ENCODE measurements at regions not wholly inside any gene's neighbourhood (a gene's known extent, or its start where the extent isn't known, plus 50 kb on each side); places are given as distances from the start of the nearest gene placed in this dataset.
"Not testable (repeated sequence)": the region's sequence is repeated elsewhere in the genome, so short reads cannot be mapped to it uniquely, and the experiment has no call there.

GRCh38 chr4:137890812-137891211, 351.3 kb downstream of the SLC7A11 start:
- ATAC-seq (no peak), DNase-seq (no peak)
- H3K4me3 ChIP-seq (ENCODE audit: low read length): no peak overlapping the region
- POLR2A ChIA-PET: no interaction called here
- H3K4me3 Mint-ChIP-seq: no peak overlapping the region
- no peak overlapping the region for H3K27ac Mint-ChIP-seq
- H3K27me3 Mint-ChIP-seq: no peaks in the 10 kb centered on the region
- H3K36me3 ChIP-seq (ENCODE audit: control insufficient read depth in 2 of 3, insufficient read depth in 3 of 3, low read length in 3 of 3): no peaks in the 10 kb centered on the region
- peaks cover 0 to 1% (median 0%) of the 10 kb centered on the region in 7 donors for H3K4me1 Mint-ChIP-seq
- H3K9me3 ChIP-seq (ENCODE audit: control insufficient read depth in 2 of 3, low read length in 3 of 3): no peaks in the 10 kb centered on the region
- no peak overlapping the region for H3K27ac ChIP-seq (ENCODE audit: low read depth, low read length)
- peaks cover 0 to 6% (median 3%) of the 10 kb centered on the region in 11 donors for H3K9me3 Mint-ChIP-seq
- no peaks in the 10 kb centered on the region for H3K27me3 ChIP-seq (ENCODE audit: control insufficient read depth in 2 of 2, insufficient read depth in 2 of 2, low read length in 2 of 2)
- CTCF ChIA-PET: no interaction called here
- H3K36me3 Mint-ChIP-seq: no peaks in the 10 kb centered on the region
- intact Hi-C loops (cut with micrococcal nuclease): no loop called here
- no peaks in the 10 kb centered on the region for H3K4me1 ChIP-seq (ENCODE audit: control insufficient read depth in 2 of 2, insufficient read depth in 2 of 2, low read length in 2 of 2)

GRCh38 chr4:137881641-137882040, 349.3 kb upstream of the PCDH18 start:
- ChIA-PET POLR2A (no interaction called here), CTCF (no interaction called here)
- H3K27me3 ChIP-seq (ENCODE audit: control insufficient read depth in 2 of 2, insufficient read depth in 2 of 2, low read length in 2 of 2): no peaks in the 10 kb centered on the region
- Mint-ChIP-seq H3K9me3 (peaks cover 0 to 13% (median 2%) of the 10 kb centered on the region in 11 donors), H3K36me3 (no peaks in the 10 kb centered on the region), H3K27ac (no peak overlapping the region), H3K27me3 (no peaks in the 10 kb centered on the region), H3K4me3 (no peak overlapping the region), H3K4me1 (peaks cover 0 to 1% (median 0%) of the 10 kb centered on the region in 7 donors)
- no peak overlapping the region for H3K27ac ChIP-seq (ENCODE audit: low read depth, low read length)
- ATAC-seq: no peak
- H3K9me3 ChIP-seq (ENCODE audit: control insufficient read depth in 2 of 3, low read length in 3 of 3): no peaks in the 10 kb centered on the region
- intact Hi-C loops (cut with micrococcal nuclease): loop anchor here in 1 of 2 donors (10.0 kb wide), 1 partner anchor 1877 kb away; no protein-coding TSS in a partner anchor
- no peak for DNase-seq
- H3K36me3 ChIP-seq (ENCODE audit: control insufficient read depth in 2 of 3, insufficient read depth in 3 of 3, low read length in 3 of 3): no peaks in the 10 kb centered on the region
- no peaks in the 10 kb centered on the region for H3K4me1 ChIP-seq (ENCODE audit: control insufficient read depth in 2 of 2, insufficient read depth in 2 of 2, low read length in 2 of 2)
- no peak overlapping the region for H3K4me3 ChIP-seq (ENCODE audit: low read length)

DNA sequence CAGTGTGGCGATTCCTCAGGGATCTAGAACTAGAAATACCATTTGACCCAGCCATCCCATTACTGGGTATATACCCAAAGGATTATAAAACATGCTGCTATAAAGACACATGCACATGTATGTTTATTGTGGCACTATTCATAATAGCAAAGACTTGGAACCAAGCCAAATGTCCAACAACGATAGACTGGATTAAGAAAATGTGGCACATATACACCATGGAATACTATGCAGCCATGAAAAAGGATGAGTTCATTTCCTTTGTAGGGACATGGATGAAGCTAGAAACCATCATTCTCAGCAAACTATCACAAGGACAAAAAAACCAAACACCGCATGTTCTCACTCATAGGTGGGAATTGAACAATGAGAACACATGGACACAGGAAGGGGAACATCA, 335.8 kb upstream of the PCDH18 start:
- H3K27ac ChIP-seq (ENCODE audit: low read depth, low read length); ATAC-seq; H3K4me3 Mint-ChIP-seq; H3K36me3 Mint-ChIP-seq; H3K27me3 Mint-ChIP-seq; H3K4me3 ChIP-seq (ENCODE audit: low read length); CTCF ChIA-PET; POLR2A ChIA-PET; H3K27ac Mint-ChIP-seq; H3K27me3 ChIP-seq (ENCODE audit: control insufficient read depth in 2 of 2, insufficient read depth in 2 of 2, low read length in 2 of 2); H3K36me3 ChIP-seq (ENCODE audit: control insufficient read depth in 2 of 3, insufficient read depth in 3 of 3, low read length in 3 of 3); intact Hi-C loops (cut with micrococcal nuclease); H3K9me3 ChIP-seq (ENCODE audit: control insufficient read depth in 2 of 3, low read length in 3 of 3); H3K4me1 Mint-ChIP-seq; DNase-seq; H3K4me1 ChIP-seq (ENCODE audit: control insufficient read depth in 2 of 2, insufficient read depth in 2 of 2, low read length in 2 of 2): not testable (repeated sequence)
- peaks cover 0 to 13% (median 2%) of the 10 kb centered on the region in 11 donors for H3K9me3 Mint-ChIP-seq

DNA sequence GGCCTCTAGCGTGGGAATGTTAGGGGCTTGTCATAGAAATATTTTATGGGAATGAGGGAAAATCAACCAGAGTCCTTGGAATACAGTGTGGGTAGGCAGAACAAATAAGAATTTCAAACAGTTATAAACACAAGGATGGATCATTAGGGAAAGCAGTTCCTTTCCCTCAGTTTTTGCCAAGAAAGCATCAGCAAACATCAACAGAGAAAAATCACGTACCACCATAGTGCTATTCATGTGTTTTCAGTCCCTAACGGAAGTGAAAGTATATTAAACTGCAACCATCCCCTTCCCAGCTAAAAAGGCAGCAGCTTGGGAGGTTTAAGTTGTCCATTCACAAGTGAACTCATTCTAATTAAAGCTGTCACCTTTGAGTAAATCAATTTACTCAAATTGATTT, 334.4 kb upstream of the PCDH18 start:
- H3K4me3 ChIP-seq (ENCODE audit: low read length): no peak overlapping the region
- H3K4me1 Mint-ChIP-seq: no peaks in the 10 kb centered on the region
- no peak overlapping the region for H3K27ac ChIP-seq (ENCODE audit: low read depth, low read length)
- H3K9me3 ChIP-seq (ENCODE audit: control insufficient read depth in 2 of 3, low read length in 3 of 3): no peaks in the 10 kb centered on the region
- CTCF ChIA-PET: no interaction called here
- POLR2A ChIA-PET: no interaction called here
- ATAC-seq (no peak), DNase-seq (no peak)
- H3K4me3 Mint-ChIP-seq: no peak overlapping the region
- no peaks in the 10 kb centered on the region for H3K36me3 Mint-ChIP-seq
- H3K27ac Mint-ChIP-seq: no peak overlapping the region
- no peaks in the 10 kb centered on the region for H3K27me3 ChIP-seq (ENCODE audit: control insufficient read depth in 2 of 2, insufficient read depth in 2 of 2, low read length in 2 of 2)
- H3K9me3 Mint-ChIP-seq: peaks cover 0 to 13% (median 2%) of the 10 kb centered on the region in 11 donors
- H3K36me3 ChIP-seq (ENCODE audit: control insufficient read depth in 2 of 3, insufficient read depth in 3 of 3, low read length in 3 of 3): no peaks in the 10 kb centered on the region
- no peaks in the 10 kb centered on the region for H3K4me1 ChIP-seq (ENCODE audit: control insufficient read depth in 2 of 2, insufficient read depth in 2 of 2, low read length in 2 of 2)
- intact Hi-C loops (cut with micrococcal nuclease): no loop called here
- H3K27me3 Mint-ChIP-seq: no peaks in the 10 kb centered on the region

DNA sequence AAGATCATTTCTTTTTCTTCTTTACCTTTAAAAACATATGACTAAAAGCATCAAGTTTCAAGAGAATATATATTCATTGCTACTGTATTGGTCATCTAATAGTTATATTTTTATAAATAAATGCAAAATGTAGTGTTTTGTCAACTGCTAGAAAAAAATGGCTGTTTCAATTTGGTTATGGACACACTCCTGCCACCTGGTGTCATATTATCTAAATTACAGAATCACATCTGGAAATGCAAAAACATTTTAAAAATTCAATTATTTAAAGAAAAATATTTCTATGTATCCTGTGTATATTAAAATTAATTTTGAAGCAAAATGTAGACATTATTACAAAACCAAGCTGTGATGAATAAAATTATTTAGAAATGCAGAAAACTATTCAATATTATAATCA, 329.4 kb upstream of the PCDH18 start:
- Mint-ChIP-seq H3K4me3 (no peak overlapping the region), H3K27ac (no peak overlapping the region), H3K36me3 (no peaks in the 10 kb centered on the region), H3K9me3 (peaks cover 0 to 6% (median 0%) of the 10 kb centered on the region in 11 donors), H3K27me3 (no peaks in the 10 kb centered on the region), H3K4me1 (no peaks in the 10 kb centered on the region)
- DNase-seq (no peak), ATAC-seq (no peak)
- Histone ChIP-seq H3K4me3 (ENCODE audit: low read length) (no peak overlapping the region), H3K27ac (ENCODE audit: low read depth, low read length) (no peak overlapping the region), H3K4me1 (ENCODE audit: control insufficient read depth in 2 of 2, insufficient read depth in 2 of 2, low read length in 2 of 2) (no peaks in the 10 kb centered on the region), H3K36me3 (ENCODE audit: control insufficient read depth in 2 of 3, insufficient read depth in 3 of 3, low read length in 3 of 3) (no peaks in the 10 kb centered on the region), H3K27me3 (ENCODE audit: control insufficient read depth in 2 of 2, insufficient read depth in 2 of 2, low read length in 2 of 2) (no peaks in the 10 kb centered on the region), H3K9me3 (ENCODE audit: control insufficient read depth in 2 of 3, low read length in 3 of 3) (no peaks in the 10 kb centered on the region)
- POLR2A ChIA-PET: no interaction called here
- intact Hi-C loops (cut with micrococcal nuclease): loop anchor here in 1 of 2 donors (5.0 kb wide), 1 partner anchor 739 kb away; no protein-coding TSS in a partner anchor
- CTCF ChIA-PET: no interaction called here

DNA sequence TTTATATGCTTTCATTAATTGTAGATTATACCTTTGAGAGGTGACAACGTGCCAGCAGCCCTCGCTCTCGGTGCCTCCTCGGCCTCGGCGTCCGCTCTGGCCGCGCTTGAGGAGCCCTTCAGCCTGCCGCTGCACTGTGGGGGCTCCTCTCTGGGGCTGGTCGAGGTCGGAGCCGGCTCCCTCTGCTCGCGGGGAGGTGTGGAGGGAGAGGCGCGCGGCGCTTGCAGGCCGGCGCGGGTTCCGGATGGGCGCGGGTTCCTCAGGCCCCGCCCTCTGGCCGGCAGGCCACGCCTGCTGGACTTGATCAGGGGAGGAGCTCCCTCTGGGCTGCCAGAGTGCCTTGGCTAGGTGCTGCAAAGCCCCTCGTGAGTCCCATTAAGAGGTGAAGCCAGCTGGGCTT, 321.1 kb upstream of the PCDH18 start:
- CTCF ChIA-PET: no interaction called here
- Mint-ChIP-seq H3K4me1 (no peaks in the 10 kb centered on the region), H3K4me3 (no peak overlapping the region), H3K9me3 (peaks cover 0 to 27% (median 6%) of the 10 kb centered on the region in 11 donors), H3K36me3 (no peaks in the 10 kb centered on the region), H3K27ac (no peak overlapping the region), H3K27me3 (no peaks in the 10 kb centered on the region)
- DNase-seq (no peak), ATAC-seq (no peak)
- H3K4me3 ChIP-seq (ENCODE audit: low read length): no peak overlapping the region
- no peaks in the 10 kb centered on the region for H3K27me3 ChIP-seq (ENCODE audit: control insufficient read depth in 2 of 2, insufficient read depth in 2 of 2, low read length in 2 of 2)
- POLR2A ChIA-PET: no interaction called here
- H3K27ac ChIP-seq (ENCODE audit: low read depth, low read length): no peak overlapping the region
- H3K4me1 ChIP-seq (ENCODE audit: control insufficient read depth in 2 of 2, insufficient read depth in 2 of 2, low read length in 2 of 2): no peaks in the 10 kb centered on the region
- H3K36me3 ChIP-seq (ENCODE audit: control insufficient read depth in 2 of 3, insufficient read depth in 3 of 3, low read length in 3 of 3): no peaks in the 10 kb centered on the region
- intact Hi-C loops (cut with micrococcal nuclease): no loop called here
- no peaks in the 10 kb centered on the region for H3K9me3 ChIP-seq (ENCODE audit: control insufficient read depth in 2 of 3, low read length in 3 of 3)

GRCh38 chr4:137852326-137852725, 320.0 kb upstream of the PCDH18 start:
- ATAC-seq: no peak
- Mint-ChIP-seq H3K4me3 (no peak overlapping the region), H3K4me1 (no peaks in the 10 kb centered on the region), H3K9me3 (peaks cover 0 to 27% (median 6%) of the 10 kb centered on the region in 11 donors), H3K27ac (no peak overlapping the region), H3K36me3 (no peaks in the 10 kb centered on the region), H3K27me3 (no peaks in the 10 kb centered on the region)
- intact Hi-C loops (cut with micrococcal nuclease): no loop called here
- Histone ChIP-seq H3K27ac (ENCODE audit: low read depth, low read length) (no peak overlapping the region), H3K4me1 (ENCODE audit: control insufficient read depth in 2 of 2, insufficient read depth in 2 of 2, low read length in 2 of 2) (no peaks in the 10 kb centered on the region), H3K27me3 (ENCODE audit: control insufficient read depth in 2 of 2, insufficient read depth in 2 of 2, low read length in 2 of 2) (no peaks in the 10 kb centered on the region), H3K36me3 (ENCODE audit: control insufficient read depth in 2 of 3, insufficient read depth in 3 of 3, low read length in 3 of 3) (no peaks in the 10 kb centered on the region), H3K4me3 (ENCODE audit: low read length) (no peak overlapping the region), H3K9me3 (ENCODE audit: control insufficient read depth in 2 of 3, low read length in 3 of 3) (no peaks in the 10 kb centered on the region)
- CTCF ChIA-PET: no interaction called here
- POLR2A ChIA-PET: no interaction called here
- no peak for DNase-seq
